ENCODE measurements at regions not wholly inside any gene's neighbourhood (a gene's known extent, or its start where the extent isn't known, plus 50 kb on each side); places are given as distances from the start of the nearest gene placed in this dataset.

DNA sequence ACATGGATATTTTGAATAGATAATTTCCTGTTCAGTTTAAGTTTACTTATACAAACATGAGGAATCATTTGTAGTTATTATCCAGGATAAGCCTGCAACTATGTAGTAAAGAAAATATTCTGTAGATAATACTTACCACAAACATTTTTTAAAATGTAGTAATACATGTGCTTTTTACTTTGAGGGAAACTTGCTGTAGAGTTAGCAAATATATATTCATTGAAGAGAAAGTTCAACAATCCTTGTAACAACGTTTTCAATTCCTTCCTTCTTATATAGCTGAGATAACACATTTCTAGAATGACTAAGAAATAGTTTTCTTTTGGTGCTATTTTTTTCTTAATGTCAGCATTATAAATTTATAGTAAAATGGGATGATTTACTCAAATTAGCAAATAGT, 664.6 kb upstream of the ADAMTS5 start:
- no peak for DNase-seq
- Mint-ChIP-seq H3K4me1 (no peaks in the 10 kb centered on the region), H3K9me3 (ENCODE audit: insufficient read depth) (peaks cover 2% of the 10 kb centered on the region), H3K4me3 (no peak overlapping the region), H3K27ac (no peak overlapping the region), H3K27me3 (no peaks in the 10 kb centered on the region)
- no peaks in the 10 kb centered on the region for H3K27me3 ChIP-seq (replicated peaks in 1 of 4; ENCODE audit: control extremely low read depth in 1 of 4, control insufficient read depth in 3 of 4, insufficient read depth in 4 of 4, low read length in 3 of 4)
- no peak overlapping the region for H3K9ac ChIP-seq (ENCODE audit: low read length)
- TF ChIP-seq, protein P1, sequence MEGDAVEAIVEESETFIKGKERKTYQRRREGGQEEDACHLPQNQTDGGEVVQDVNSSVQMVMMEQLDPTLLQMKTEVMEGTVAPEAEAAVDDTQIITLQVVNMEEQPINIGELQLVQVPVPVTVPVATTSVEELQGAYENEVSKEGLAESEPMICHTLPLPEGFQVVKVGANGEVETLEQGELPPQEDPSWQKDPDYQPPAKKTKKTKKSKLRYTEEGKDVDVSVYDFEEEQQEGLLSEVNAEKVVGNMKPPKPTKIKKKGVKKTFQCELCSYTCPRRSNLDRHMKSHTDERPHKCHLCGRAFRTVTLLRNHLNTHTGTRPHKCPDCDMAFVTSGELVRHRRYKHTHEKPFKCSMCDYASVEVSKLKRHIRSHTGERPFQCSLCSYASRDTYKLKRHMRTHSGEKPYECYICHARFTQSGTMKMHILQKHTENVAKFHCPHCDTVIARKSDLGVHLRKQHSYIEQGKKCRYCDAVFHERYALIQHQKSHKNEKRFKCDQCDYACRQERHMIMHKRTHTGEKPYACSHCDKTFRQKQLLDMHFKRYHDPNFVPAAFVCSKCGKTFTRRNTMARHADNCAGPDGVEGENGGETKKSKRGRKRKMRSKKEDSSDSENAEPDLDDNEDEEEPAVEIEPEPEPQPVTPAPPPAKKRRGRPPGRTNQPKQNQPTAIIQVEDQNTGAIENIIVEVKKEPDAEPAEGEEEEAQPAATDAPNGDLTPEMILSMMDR (IDR thresholded peaks at IDR 0.05): no peak
- CTCF ChIA-PET: no interaction called here
- H3K9me3 ChIP-seq (ENCODE audit: control extremely low read depth in 1 of 3, control insufficient read depth in 2 of 3, insufficient read depth in 1 of 3, low read length in 2 of 3): no peaks in the 10 kb centered on the region
- no peaks in the 10 kb centered on the region for H3K4me1 ChIP-seq (ENCODE audit: control insufficient read depth in 2 of 2, insufficient read depth in 2 of 2, low read length in 2 of 2)
- H3K4me2 ChIP-seq (replicated peaks; ENCODE audit: low read depth, low read length, poor library complexity, severe bottlenecking): no peak overlapping the region
- no peak overlapping the region for H3K27ac ChIP-seq (ENCODE audit: low read length in 2 of 2)
- H3K79me2 ChIP-seq (ENCODE audit: control insufficient read depth, insufficient read depth, low read length): no peaks in the 10 kb centered on the region
- no peak overlapping the region for H2AFZ ChIP-seq (ENCODE audit: insufficient read depth, low read depth, low read length, poor library complexity, severe bottlenecking)
- intact Hi-C loops (cut with micrococcal nuclease): no loop called here
- no peak overlapping the region for H3K4me3 ChIP-seq (ENCODE audit: control extremely low read depth in 1 of 5, extremely low read depth in 1 of 5, insufficient read depth in 1 of 5, low read depth in 2 of 5, low read length in 4 of 5)
- ATAC-seq (ENCODE audit: low read depth): no peak
- no peaks in the 10 kb centered on the region for H4K20me1 ChIP-seq (ENCODE audit: control insufficient read depth, insufficient read depth, low read length, poor library complexity, severe bottlenecking)
- WGBS (ENCODE audit: insufficient coverage): no CpG with 5 or more reads among the region's 1 CpG
- POLR2A ChIA-PET: no interaction called here
- no peaks in the 10 kb centered on the region for H3K36me3 ChIP-seq (replicated peaks in 1 of 2; ENCODE audit: control extremely low read depth in 1 of 2, control insufficient read depth in 1 of 2, extremely low read depth in 1 of 2, insufficient read depth in 2 of 2, low read length in 1 of 2)

DNA sequence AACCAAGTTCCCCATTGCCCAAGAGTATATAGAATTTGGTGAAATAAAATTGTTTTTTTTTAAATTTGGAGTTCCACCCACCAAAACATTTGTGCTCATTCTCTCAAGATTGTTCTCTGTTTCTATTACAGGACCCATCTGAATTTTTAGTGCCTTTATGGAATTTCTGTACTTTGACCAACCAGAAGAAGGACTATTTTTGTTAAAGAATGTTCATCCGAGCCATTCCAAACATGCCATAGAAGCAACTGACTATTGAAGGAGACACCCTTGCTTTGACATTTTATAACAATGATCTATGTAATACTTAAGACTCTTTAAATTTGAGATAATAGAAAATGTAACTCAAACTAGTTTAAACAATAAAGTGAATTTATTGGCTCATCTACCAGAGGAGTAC, 655.7 kb upstream of the ADAMTS5 start:
- Histone ChIP-seq H3K4me3 (ENCODE audit: control extremely low read depth in 1 of 5, extremely low read depth in 1 of 5, insufficient read depth in 1 of 5, low read depth in 2 of 5, low read length in 4 of 5) (no peak overlapping the region), H3K36me3 (replicated peaks in 1 of 2; ENCODE audit: control extremely low read depth in 1 of 2, control insufficient read depth in 1 of 2, extremely low read depth in 1 of 2, insufficient read depth in 2 of 2, low read length in 1 of 2) (no peaks in the 10 kb centered on the region), H3K27me3 (replicated peaks in 1 of 4; ENCODE audit: control extremely low read depth in 1 of 4, control insufficient read depth in 3 of 4, insufficient read depth in 4 of 4, low read length in 3 of 4) (no peaks in the 10 kb centered on the region), H3K4me2 (replicated peaks; ENCODE audit: low read depth, low read length, poor library complexity, severe bottlenecking) (no peak overlapping the region), H3K4me1 (ENCODE audit: control insufficient read depth in 2 of 2, insufficient read depth in 2 of 2, low read length in 2 of 2) (no peaks in the 10 kb centered on the region), H2AFZ (ENCODE audit: insufficient read depth, low read depth, low read length, poor library complexity, severe bottlenecking) (no peak overlapping the region), H3K9ac (ENCODE audit: low read length) (no peak overlapping the region), H3K27ac (ENCODE audit: low read length in 2 of 2) (no peak overlapping the region), H4K20me1 (ENCODE audit: control insufficient read depth, insufficient read depth, low read length, poor library complexity, severe bottlenecking) (no peaks in the 10 kb centered on the region), H3K9me3 (ENCODE audit: control extremely low read depth in 1 of 3, control insufficient read depth in 2 of 3, insufficient read depth in 1 of 3, low read length in 2 of 3) (no peaks in the 10 kb centered on the region), H3K79me2 (ENCODE audit: control insufficient read depth, insufficient read depth, low read length) (no peaks in the 10 kb centered on the region)
- CTCF ChIA-PET: no interaction called here
- no peaks in the 10 kb centered on the region for H3K4me1 Mint-ChIP-seq
- intact Hi-C loops (cut with micrococcal nuclease): no loop called here
- WGBS (ENCODE audit: insufficient coverage): no CpG with 5 or more reads among the region's 1 CpG
- no peak overlapping the region for H3K4me3 Mint-ChIP-seq
- H3K9me3 Mint-ChIP-seq (ENCODE audit: insufficient read depth): peaks cover 2% of the 10 kb centered on the region
- POLR2A ChIA-PET: no interaction called here
- DNase-seq: no peak
- TF ChIP-seq, protein P1 (IDR thresholded peaks at IDR 0.05): no peak
- TF ChIP-seq EZH2 (IDR thresholded peaks at IDR 0.05; ENCODE audit: borderline replicate concordance, insufficient read depth, low read depth, low read length, poor library complexity, severe bottlenecking): no peak
- no peak overlapping the region for H3K27ac Mint-ChIP-seq
- no peak for ATAC-seq (ENCODE audit: low read depth)
- no peaks in the 10 kb centered on the region for H3K27me3 Mint-ChIP-seq
